SK-N-MC (cell line): ENCODE measurements at regions not wholly inside any gene's neighbourhood (a gene's known extent, or its start where the extent isn't known, plus 50 kb on each side); places are given as distances from the start of the nearest gene placed in this dataset.

Experiments
- DNase-seq: peaks from one replicate; pipeline ENCODE4 v3.0.0-alpha.2; 2011; ENCODE audit warnings: low read depth, low spot score
- H3K27ac ChIP-seq: fragments of 200-600 bp; sonication (generic); 2 replicates; pipeline ENCODE4 v1.5.1; 2016; ENCODE audit warnings: mixed run types
- H3K36me3 ChIP-seq: fragments of 200-600 bp; sonication (generic); 2 replicates; pipeline ENCODE4 v1.6.1; 2017; ENCODE audit warnings: antibody characterized with exemption, low read length, mixed read lengths; ENCODE audit not compliant: insufficient read depth
- H3K4me3 ChIP-seq: fragments of 200-600 bp; sonication (generic); 2 replicates; pipeline ENCODE4 v1.5.1; 2016
- H3K9ac ChIP-seq: fragments of 200-600 bp; sonication (generic); 2 replicates; pipeline ENCODE4 v1.8.0; 2017; ENCODE audit warnings: mixed run types, mixed read lengths; ENCODE audit not compliant: insufficient read length
- H3K9me3 ChIP-seq: fragments of 200-600 bp; sonication (generic); 2 replicates; pipeline ENCODE4 v1.6.1; 2017; ENCODE audit warnings: low read depth, mild to moderate bottlenecking, antibody characterized with exemption, low read length, moderate library complexity, mixed read lengths
- EZH2 ChIP-seq: fragments of 200-600 bp; sonication (generic); IDR thresholded peaks from one replicate; pipeline ENCODE4 v1.6.1; 2017; ENCODE audit warnings: antibody characterized with exemption
- FOXP2 ChIP-seq: optimal IDR thresholded peaks from 2 replicates; pipeline ENCODE3; 2011; ENCODE audit warnings: mild to moderate bottlenecking, moderate library complexity; ENCODE audit not compliant: insufficient read depth; ENCODE audit errors: extremely low read length, control extremely low read depth
- POLR2AphosphoS5 ChIP-seq: IDR thresholded peaks from 2 replicates; pipeline ENCODE4 v1.6.1; 2012; ENCODE audit warnings: mild to moderate bottlenecking, low read depth, low read length, borderline replicate concordance

DNA sequence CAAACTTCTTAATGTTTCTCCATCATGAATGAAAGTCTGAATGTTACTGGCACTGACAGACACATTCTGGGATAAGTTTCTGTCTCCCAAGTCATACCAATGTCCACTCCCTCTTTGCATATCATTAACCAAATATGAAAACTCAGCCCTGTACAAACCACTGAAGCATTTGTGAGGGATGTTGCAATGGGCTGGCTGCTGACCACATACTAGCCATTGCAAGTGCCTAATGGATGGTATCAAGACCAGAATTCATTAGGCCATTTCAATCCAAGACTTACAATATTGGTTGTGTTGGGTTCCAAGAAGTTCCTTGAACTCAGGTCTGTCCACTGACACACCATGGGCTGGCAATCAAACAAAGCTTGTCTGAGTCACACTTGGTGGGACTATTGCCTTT, 73.8 kb downstream of the CBLN2 start:
- Histone ChIP-seq H3K9ac (no peak overlapping the region), H3K36me3 (no peaks in the 10 kb centered on the region), H3K9me3 (no peaks in the 10 kb centered on the region), H3K4me3 (no peak overlapping the region), H3K27ac (no peak overlapping the region)
- DNase-seq, result no peak
- TF ChIP-seq EZH2, result no peak
- TF ChIP-seq FOXP2, result no peak
- TF ChIP-seq POLR2AphosphoS5, result no peak

GRCh38 chr18:72468021-72468710, 76.0 kb downstream of the CBLN2 start:
- no peak for TF ChIP-seq POLR2AphosphoS5
- TF ChIP-seq FOXP2, result no peak
- TF ChIP-seq EZH2, result no peak
- Histone ChIP-seq H3K9ac (no peak overlapping the region), H3K27ac (no peak overlapping the region), H3K36me3 (no peaks in the 10 kb centered on the region), H3K4me3 (no peak overlapping the region), H3K9me3 (no peaks in the 10 kb centered on the region)
- no peak for DNase-seq

DNA sequence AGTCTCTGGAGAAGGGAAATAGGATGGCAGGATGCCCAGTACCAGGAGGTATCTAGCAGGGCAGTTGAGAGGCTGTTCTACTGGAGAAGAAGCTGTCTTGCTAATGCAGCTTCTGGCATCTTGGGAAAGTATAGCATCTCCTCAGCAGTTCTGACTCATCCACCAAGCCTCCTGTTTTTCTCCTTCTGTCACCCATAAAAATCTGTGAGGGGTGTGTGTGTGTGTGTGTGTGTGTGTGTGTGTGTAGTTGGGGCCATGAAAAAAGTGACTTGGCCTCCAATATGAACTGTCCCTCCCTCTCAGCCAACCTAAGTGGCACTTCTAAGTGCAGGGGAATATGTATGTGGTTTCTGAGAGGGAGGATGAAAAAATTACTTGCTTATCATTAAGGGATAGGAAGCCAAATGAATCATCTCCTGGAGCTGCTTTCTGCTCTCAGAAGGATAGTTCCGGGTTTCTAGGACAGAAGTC, 83.9 kb downstream of the CBLN2 start:
- no peak for DNase-seq
- H3K9me3 ChIP-seq, result no peaks in the 10 kb centered on the region
- no peaks in the 10 kb centered on the region for H3K36me3 ChIP-seq
- no peak overlapping the region for H3K27ac ChIP-seq
- TF ChIP-seq EZH2 (no peak), FOXP2 (no peak), POLR2AphosphoS5 (no peak)
- no peak overlapping the region for H3K9ac ChIP-seq
- no peak overlapping the region for H3K4me3 ChIP-seq

GRCh38 chr18:72458271-72458670, 85.9 kb downstream of the CBLN2 start:
- no peak for DNase-seq
- Histone ChIP-seq H3K9me3 (no peaks in the 10 kb centered on the region), H3K4me3 (no peak overlapping the region), H3K36me3 (no peaks in the 10 kb centered on the region), H3K27ac (no peak overlapping the region), H3K9ac (no peak overlapping the region)
- TF ChIP-seq FOXP2 (no peak), EZH2 (no peak)

GRCh38 chr18:72456802-72457201, 87.3 kb downstream of the CBLN2 start:
- H3K4me3 ChIP-seq, result no peak overlapping the region
- TF ChIP-seq FOXP2 (no peak), EZH2 (no peak), POLR2AphosphoS5 (no peak)
- H3K9ac ChIP-seq, result no peak overlapping the region
- H3K27ac ChIP-seq, result no peak overlapping the region
- H3K36me3 ChIP-seq, result no peaks in the 10 kb centered on the region
- DNase-seq, result no peak
- no peaks in the 10 kb centered on the region for H3K9me3 ChIP-seq

GRCh38 chr18:72452328-72452727, 91.8 kb downstream of the CBLN2 start:
- Histone ChIP-seq H3K4me3 (no peak overlapping the region), H3K9ac (no peak overlapping the region), H3K36me3 (no peaks in the 10 kb centered on the region), H3K9me3 (no peaks in the 10 kb centered on the region), H3K27ac (no peak overlapping the region)
- DNase-seq, result no peak
- TF ChIP-seq FOXP2 (no peak), POLR2AphosphoS5 (no peak)

DNA sequence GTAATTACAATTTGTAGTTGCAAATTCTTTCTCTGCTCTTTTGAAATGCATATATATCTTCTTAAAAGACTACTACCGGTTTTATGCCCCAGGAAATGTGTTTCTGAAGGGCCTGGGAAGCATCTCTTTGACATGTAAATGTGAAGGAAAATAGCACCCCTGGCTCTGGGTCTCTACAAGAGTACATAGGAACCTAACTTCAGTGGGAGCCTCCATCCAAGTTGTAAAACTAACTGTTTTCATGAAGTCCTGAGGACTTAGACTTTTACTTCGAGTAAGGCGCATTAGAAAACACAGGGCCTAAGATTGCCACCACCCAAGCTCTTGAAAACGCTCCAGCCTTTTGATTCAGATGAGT, 99.4 kb downstream of the CBLN2 start:
- H3K4me3 ChIP-seq, result no peak overlapping the region
- TF ChIP-seq POLR2AphosphoS5, result no peak
- TF ChIP-seq EZH2, result no peak
- no peak for TF ChIP-seq FOXP2
- H3K9me3 ChIP-seq, result no peaks in the 10 kb centered on the region
- no peak for DNase-seq
- no peaks in the 10 kb centered on the region for H3K36me3 ChIP-seq
- no peak overlapping the region for H3K27ac ChIP-seq
- H3K9ac ChIP-seq, result no peak overlapping the region

- H3K36me3 ChIP-seq, result no peaks in the 10 kb centered on the region
- H3K27ac ChIP-seq, result no peak overlapping the region
- TF ChIP-seq POLR2AphosphoS5 (no peak), EZH2 (no peak), FOXP2 (no peak)
- no peaks in the 10 kb centered on the region for H3K9me3 ChIP-seq
- H3K4me3 ChIP-seq, result no peak overlapping the region
- no peak overlapping the region for H3K9ac ChIP-seq
- DNase-seq, result no peak
Measured at GRCh38 chr18:72444111-72444797, 99.9 kb downstream of the CBLN2 start.

DNA sequence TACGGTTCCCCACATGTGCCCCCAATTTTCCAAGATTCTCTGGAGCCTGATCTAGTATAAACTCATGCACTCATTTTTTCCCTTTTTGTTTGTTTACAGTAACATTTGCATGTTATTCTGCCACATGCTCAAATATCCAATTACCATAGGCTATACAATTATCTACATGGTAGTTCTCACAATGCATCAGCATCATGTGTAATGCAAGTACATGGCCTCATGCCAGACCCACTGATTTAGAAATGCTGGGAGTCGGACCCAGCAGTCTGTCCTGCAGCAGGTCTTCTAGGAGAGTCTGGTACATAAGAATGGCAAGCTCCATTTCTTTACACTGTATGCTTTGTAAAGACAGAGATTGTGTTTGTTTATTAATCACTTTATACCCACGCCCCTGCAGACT, 107.7 kb downstream of the CBLN2 start:
- DNase-seq, result no peak
- Histone ChIP-seq H3K36me3 (no peaks in the 10 kb centered on the region), H3K9ac (no peak overlapping the region), H3K4me3 (no peak overlapping the region), H3K9me3 (no peaks in the 10 kb centered on the region), H3K27ac (no peak overlapping the region)
- TF ChIP-seq FOXP2 (no peak), POLR2AphosphoS5 (no peak), EZH2 (no peak)
